PC-9 (cell line): ENCODE measurements at regions not wholly inside any gene's neighbourhood (a gene's known extent, or its start where the extent isn't known, plus 50 kb on each side); places are given as distances from the start of the nearest gene placed in this dataset.

Source experiments
- CTCF ChIP-seq: fragments of 200-600 bp; sonication (generic); conservative IDR thresholded peaks from 2 replicates; pipeline ENCODE4 v1.6.1; 2017; ENCODE audit warnings: mixed run types, antibody characterized with exemption, mild to moderate bottlenecking, moderate library complexity
- EZH2 ChIP-seq: fragments of 200-600 bp; sonication (generic); IDR thresholded peaks from 2 replicates; pipeline ENCODE4 v1.8.0; 2017; ENCODE audit warnings: antibody characterized with exemption, low read depth

- TF ChIP-seq CTCF (no peak), EZH2 (no peak)
These were observed 71.2 kb upstream of the AFF3 start for GRCh38 chr2:100213595-100213994.
